ENCODE measurements at regions not wholly inside any gene's neighbourhood (a gene's known extent, or its start where the extent isn't known, plus 50 kb on each side); places are given as distances from the start of the nearest gene placed in this dataset.

- no peak for TF ChIP-seq OSR1 (CRISPR knock-in tag; IDR thresholded peaks at IDR 0.05)
- no peak for TF ChIP-seq ZNF565 (CRISPR knock-in tag; conservative IDR thresholded peaks at IDR 0.05; ENCODE audit: low read depth)
Measured at GRCh38 chr20:48524582-48524981, 303.2 kb downstream of the PREX1 start.

Measured in SK-N-SH treated with all-trans-retinoic acid at 6 μM for 48 hours (cell line).